DMS79 (cell line): ENCODE measurements at regions not wholly inside any gene's neighbourhood (a gene's known extent, or its start where the extent isn't known, plus 50 kb on each side); places are given as distances from the start of the nearest gene placed in this dataset.
"Not testable (repeated sequence)": the region's sequence is repeated elsewhere in the genome, so short reads cannot be mapped to it uniquely, and the experiment has no call there.

Experiments used
- DNase-seq: peaks from one replicate; lab custom pipeline; 2025; lab: John Stamatoyannopoulos, UW

DNA sequence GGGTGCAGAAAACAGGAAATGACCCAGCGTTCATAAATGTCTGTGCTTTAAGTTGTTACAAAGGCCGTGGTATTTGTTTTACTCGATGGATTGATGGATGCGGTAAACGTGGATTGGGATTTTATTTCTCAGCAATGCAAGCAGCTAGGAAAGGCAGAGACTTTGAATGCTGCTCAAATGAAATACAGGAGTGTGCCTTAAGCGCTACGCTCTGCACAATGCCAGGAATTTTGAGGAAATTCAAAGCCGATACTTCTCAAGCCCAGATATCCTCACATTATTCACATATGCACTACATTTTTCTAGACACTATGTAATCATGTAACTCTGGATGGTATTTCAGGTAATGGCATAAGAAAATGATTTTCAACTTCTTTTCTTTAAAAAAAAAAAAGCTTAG, 514.3 kb upstream of the ADARB2 start:
- DNase-seq: no peak

DNA sequence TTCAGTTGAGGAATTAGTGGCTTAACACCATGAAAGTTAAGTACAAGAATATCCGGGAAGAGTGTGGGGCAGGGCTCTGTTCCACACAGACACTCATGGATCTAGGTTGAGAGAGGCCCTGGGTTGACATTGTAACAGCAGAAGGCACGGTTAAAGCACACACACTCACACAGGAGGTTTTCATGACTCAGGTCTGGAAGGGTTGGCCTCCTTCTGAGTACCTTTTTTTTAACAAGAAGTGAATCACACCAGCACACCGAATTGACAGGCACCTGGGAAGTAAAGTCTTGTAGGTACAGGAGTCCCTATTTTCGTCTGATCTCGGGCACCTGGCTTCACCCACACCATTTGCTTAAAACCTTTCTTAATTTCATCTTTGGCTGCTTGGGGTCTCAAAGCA, 509.4 kb upstream of the ADARB2 start:
- DNase-seq: no peak

DNA sequence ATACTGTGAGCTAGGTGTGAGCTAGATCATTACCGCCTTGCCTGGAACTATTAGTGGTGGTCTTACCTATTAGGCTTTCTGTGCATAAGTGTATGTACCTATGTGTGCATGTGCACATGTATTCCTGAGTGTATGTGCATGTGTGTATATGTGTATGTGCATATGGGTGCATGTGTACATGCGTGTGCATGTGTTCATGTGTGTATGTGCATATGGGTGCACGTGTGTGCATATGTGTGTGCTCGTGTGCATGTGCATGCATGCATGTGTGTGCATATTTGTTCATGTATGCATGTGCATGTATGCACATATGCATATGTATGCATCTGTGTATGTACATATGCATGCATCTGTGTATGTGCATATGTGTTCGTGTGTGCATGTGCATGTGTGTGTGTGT, 508.3 kb upstream of the ADARB2 start:
- no peak for DNase-seq

DNA sequence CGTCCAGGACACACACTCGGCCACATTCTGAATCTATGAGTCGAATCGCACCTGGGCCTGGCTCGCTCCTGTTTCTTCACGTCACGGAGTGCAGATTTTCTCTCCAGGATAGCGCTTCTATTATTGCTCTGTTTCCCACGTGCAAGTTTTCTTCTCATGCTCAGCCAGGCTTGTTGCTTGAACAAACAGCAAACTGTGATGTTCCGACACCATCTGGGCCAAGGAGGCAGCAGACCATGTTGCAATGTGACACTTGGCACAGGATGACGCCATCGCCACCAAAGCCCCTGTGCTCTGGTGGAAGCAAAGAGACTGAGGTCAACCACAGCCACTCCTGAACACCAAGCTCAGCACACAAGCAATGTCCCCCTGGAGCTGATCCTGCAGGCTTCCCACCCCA, 507.1 kb upstream of the ADARB2 start:
- no peak for DNase-seq

DNA sequence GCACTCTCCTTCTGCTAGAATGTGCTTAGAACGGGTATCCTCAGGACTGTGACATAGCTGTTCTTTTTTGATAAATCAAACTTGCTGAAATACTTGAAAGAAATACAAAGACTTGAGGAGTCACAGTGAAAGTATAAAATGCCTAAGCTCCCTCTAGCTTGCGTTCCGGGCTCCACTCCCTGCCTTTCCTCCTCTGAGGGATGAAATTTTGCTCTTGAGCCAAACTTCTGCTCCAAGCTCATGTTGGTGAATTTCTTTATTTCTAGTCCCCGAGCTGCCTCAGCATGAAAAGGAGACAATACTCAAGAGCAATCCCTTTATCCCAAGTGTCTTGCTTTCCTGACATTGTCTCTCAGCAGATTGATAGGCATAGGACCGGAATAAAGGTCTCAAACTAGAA, 499.6 kb upstream of the ADARB2 start:
- no peak for DNase-seq

DNA sequence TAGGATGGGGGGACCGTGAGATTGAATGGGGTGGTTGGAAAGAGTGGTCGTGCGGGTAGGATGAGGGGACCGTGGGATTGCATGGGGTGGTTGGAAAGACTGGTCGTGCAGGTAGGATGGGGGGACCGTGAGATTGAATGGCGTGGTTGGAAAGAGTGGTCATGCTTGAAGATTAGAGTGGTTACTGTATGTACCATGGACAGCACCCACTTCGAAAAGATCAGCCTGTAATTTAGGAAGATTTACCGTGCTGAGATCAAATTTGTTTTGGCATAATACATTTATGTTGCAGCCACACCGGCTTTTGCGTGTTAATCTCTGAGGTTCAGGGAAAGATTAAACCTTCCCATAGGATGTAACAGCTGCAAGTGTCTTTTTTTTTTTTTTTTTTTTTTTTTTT, 495.2 kb upstream of the ADARB2 start:
- no peak for DNase-seq

DNA sequence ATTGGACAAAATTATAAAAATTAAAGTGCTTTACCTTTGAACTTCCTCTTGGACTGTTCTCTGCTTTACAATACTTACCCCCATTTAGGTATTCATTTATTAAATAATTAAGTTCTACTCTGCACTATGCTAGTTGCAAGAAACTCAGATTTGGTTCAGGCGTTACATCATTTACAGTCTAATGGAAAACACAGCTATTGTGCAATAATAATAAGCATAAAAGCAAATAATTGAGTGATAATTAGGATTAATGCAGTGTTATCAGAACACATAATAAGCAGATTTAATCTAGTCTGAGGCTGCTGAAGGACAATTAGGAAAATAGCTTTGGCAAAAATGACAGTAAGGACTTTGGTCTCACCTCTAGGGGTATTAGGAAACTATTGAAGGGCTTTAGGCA, 493.2 kb upstream of the ADARB2 start:
- no peak for DNase-seq

DNA sequence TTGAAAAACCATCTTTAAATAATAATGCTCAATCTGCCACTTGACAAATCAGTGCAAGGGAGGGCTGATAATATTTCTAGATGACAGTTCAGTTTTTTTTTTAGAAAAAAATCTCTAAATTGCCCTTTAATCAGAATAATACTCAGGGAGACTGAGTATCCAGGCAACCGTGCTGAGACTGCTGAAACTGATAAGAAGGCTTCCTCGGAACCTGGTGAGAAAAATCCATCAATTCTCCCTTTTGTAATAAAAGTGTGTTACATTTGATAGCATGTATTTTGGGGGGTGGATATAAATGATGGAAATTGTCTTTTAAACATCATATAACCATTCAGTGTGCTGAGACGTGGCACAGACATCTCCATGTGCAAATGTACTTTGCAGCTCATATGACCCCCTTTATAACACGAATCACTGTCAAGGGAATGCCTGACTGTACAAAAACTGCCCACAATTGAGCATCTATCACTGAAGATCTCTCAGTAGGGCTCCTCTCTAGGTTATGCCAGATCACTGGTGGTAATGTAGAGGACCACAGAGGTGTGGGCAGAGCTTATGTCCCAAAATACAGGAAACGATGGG, 491.1 kb upstream of the ADARB2 start:
- no peak for DNase-seq

DNA sequence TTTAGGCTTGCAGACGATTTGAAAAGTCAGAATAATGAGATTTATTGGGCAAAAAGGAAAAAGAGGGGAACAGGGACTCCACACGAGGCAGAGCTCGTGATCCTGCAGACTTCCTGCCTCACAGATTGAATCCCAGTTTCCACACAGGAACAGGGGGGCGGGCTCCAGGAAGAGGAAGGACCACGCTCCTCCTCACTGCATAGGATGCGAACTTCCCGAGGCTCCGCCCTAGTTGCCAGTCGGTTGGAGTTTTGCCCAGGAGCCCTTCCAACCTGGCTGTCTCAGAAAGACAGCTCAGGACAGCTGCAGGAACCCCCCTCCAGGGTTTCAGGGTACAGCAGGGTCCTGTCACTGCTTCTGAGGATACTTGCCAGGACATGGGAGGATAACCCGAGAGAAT, 488.3 kb upstream of the ADARB2 start:
- DNase-seq: no peak

DNA sequence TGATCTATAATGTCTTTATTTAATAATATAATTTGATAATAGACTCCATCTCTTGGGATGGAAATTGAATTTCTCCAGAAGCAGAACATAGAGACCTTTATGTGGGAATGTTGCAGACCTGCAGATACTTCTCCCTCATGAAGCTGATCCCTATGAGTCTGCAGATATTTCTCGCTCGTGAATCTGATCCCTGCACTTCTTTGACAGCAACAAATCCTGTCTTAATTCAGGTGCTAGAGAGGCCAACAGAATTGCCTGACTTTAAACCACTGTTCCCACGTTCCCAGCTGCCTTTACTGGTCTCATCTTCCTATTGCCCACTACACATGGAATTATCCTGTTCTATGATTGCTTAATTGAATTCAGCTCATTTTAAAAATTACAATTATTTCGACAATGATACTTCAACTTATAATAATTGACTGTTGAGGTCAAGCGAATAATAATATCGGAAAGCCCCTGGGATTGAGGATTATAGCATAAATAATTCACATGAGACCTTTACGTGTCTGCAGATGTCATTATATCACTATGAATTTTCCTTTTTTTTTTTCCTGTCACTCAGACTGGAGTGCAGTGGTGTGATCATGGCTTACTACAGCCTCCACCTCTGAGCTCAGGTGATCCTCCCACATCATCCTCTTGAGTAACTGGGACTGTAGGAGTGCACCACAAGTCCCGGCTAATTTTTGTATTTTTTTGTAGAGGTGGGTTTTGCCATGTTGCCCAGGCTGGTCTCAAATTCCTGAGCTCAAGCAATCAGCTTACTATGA, 486.4 kb upstream of the ADARB2 start:
- no peak for DNase-seq

DNA sequence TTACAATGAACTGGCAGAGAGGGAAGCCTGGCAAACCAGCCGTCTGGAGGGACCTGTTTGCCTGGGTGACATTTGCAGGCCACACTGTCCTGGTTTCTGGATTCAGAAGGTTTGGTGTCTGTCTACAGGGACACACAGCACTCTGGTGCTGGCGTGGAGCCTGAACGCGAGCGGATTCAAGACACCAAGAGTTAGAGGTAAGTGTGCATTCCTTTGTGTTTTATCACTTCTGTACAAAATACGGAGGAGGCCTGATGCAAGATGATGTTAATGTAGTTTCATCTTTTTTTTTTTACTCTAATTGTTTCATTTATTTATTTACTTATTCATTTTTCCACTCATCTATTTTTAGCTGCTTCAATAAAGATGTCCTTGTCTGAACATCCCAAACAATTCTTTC, 485.3 kb upstream of the ADARB2 start:
- no peak for DNase-seq

DNA sequence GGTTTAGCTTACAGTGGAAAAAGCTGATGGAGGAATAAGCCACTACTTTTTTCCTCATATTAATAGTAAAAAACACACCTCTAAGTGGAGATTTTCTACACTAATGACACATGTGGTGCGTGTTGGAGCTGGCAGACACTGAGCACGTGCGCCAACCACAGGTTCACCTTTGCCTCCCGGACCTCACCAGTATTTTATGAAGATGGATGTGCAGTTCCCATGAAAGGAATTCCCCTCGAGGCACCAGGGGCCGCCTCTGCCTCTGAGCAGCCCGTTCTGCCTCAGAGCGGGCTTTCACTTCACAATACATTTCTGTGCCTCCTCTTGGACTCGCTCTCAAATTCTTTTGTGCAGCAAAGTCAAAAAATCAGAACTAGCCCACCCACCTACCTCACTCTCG, 477.5 kb upstream of the ADARB2 start:
- no peak for DNase-seq

DNA sequence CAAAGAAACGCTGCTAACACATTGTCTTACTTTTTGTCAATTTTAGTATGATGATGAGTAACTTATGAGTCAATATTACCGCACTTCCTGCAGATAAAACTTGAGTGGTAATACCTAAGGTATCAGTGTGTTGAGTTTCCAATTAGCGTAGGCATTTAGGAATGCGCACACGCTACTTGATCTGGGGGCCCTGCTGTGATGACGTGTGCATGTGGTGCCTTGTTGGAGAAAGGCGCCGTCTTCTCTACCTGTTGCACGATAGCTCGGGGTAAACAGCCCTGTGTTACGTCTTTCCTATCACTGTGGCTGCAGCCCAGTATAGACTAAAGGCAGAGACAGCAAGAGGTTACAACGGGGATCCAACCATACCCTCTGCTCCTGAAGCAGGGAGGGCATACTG, 476.8 kb upstream of the ADARB2 start:
- DNase-seq: no peak

DNA sequence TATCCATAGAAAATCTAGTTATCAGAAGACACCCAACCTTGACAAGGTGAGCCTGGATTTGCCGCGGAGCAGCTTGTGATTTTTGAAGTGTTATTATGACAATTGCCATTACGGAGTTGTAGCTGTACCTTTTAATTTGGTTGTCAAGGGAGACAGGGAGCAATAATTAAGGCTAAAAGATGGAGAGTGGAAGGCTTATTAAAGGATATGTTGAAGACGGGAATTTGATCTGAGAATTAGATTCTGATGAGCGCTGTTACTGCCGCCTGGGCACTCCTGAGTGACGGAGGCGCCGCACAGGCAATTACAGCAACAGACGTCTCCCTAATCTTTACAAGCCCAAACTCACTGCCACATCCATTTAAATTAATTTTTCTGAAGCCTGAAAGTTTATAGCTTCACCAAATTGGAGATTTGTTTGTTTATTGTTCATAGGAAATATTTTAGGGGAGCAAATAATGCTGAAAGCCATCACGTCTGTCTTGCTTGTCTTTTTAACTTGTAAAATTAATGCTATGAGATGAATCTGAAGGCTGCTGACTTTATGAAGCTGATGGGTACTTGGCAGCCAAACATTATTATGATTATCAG, 475.0 kb upstream of the ADARB2 start:
- no peak for DNase-seq

DNA sequence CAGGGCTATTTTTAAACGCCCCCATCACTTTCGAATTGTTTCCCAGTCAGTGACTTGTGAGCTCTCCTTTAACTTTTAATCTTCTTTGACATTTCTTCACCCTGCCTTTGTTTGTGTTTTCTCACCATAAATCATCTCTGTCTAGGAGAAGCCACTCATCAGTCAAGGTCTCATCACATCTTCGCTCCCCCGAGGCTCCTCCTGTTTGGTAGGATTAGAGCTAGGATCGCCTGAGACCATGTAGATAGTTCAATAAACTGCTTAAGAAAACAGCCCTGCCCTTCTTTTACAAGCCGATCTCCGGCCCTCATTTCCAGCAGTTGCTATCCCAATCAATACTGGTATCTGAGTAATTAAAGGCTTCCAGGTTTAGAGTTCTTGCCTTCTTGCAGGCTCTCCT, 472.8 kb upstream of the ADARB2 start:
- DNase-seq: no peak

DNA sequence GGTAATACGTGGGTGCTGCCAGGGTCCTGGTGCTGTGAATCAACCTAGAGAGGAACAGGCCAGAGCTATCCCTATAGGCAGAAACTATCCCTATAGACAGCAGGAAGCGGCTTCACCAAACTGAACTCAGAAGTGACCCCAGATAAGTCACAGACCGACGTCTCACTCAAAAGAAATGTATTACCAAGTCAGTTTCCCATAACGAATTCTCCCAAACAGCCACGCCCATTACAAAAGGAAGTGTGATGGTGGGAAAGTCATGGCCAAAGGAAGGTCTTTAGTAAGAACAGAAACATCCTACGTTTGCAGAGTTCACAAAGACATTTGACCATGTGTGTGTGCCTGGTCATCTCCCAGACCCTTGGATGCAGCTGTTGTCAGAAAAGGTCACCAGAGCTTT, 470.8 kb upstream of the ADARB2 start:
- DNase-seq: no peak

DNA sequence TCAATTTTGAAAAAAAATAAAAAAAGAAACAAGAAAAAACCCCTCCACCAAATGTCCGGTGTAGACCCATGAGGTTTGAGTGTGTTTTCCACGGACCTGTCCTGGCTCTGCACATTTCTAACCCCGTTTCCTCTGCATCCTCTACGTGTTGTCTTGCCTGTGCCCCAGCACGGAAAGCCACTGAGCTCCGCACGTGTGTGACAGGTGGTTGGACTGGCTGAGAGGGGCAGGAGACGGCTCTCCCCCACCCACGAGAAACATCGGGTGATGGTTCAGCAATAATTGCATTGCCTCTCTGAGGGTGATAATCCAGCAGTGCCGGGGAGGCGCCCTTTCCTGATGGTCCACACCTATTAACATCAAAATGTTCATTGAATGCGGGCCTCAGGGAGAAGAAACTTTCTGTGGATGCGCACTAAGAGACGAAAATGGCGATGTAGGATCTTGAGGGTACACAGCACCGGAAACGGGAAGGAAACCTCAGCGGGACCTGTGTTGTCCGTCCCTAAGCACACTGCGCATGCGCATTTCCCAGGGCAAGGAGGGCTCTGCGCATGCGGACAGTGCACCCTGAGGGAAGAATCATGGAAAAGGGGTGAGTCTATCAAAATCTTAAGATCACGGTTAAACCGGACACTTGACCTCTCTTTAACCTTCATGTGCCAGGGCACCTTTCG, 470.1 kb upstream of the ADARB2 start:
- no peak for DNase-seq

DNA sequence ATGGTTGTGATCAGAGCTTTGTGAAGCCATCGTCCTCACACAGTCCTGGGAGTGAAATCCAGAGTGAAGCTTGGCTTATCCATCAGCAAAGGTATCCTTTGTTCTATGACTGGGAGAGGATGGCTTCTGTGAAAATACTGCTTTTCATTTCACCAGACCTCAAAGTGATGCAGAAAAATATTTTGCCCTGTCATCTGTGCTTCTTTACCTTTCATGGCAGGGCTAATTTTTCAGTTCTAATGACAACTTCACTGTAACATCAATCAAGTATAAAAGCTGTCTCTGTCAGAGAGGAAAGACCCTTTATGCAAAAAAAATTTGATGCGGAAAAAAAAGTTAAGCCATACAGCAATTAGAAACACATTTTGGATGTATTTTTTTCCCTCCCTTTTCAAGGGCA, 468.1 kb upstream of the ADARB2 start:
- DNase-seq: no peak

DNA sequence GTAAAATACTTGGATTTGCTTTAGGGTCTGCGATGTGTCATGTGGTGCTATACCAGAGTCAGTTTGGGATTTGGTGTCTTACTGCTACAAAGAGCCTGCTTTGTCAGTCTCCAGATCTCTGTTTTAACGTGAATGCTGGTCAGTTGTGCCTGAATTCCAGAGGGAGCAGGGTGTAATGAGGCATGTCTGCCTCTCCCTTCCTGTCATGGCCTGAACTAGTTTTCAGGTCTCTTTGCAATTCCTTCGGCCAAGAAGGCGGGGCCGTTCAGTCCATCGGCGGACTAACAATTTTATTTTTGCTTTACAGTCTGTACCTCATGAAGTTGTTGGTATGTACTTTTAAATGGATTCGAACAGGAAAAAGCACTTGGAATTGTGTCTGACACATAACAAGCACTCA, 465.1 kb upstream of the ADARB2 start:
- no peak for DNase-seq

DNA sequence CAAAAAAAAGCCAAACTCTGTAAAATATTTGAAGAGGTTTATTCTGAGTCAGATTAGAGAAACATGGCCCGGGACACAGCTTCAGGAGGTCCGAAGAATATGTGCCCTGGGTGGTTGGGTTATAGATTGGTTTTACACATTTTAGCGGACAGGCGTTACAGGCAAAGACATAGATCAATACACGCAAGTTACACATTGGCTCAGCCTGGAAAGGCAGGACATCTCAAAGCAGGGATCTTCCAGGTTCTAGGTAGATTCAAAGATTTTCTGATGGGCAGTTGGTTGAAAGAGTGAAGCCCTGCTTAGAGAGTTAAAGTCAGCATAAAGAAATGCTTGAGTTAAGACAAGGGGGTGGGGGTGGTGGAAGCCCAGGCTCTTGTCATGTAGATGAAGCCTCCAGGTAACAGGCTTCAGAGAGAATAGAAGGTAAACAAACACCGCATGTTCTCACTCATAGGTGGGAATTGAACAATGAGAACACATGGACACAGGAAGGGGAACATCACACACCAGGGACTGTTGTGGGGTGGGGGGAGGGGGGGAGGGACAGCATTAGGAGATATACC, 464.3 kb upstream of the ADARB2 start:
- DNase-seq: no peak

DNA sequence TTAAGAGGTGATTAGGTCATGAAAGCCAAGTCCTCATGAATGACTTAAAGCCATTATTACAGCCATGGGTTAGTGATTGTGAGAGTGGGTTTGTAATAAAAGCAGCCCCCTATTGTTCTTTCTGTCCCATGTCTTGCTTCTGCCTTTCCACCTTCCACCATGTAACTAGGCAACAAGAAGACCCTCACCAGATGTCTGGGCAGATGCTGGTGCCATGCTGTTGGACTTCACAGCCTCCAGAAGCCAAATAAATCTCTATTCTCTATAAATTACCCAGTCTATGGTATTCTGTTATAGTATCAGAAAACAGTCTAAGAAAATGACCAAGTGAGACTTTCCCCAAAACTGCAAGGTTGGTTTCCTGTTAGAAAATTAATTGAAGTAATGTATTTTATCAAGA, 460.3 kb upstream of the ADARB2 start:
- no peak for DNase-seq

DNA sequence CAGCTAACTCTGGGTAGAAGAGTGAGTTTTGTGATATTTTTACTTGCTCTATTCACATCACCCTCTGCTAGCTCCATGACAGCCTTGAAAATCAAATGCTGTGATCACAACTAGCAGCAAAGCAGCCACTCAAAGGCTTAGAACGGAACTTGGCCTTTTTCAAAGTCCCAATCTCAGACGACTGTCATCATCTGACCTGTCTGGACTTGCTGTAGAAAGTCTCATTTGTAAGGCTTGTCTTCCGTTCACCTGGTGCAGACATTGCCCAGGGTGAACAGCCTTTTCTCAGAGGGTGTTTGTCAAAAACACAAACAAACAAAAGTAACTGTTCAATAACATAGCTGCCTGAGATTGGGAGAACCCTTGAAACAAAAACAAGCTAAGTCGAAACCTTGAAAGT, 458.9 kb upstream of the ADARB2 start:
- no peak for DNase-seq

DNA sequence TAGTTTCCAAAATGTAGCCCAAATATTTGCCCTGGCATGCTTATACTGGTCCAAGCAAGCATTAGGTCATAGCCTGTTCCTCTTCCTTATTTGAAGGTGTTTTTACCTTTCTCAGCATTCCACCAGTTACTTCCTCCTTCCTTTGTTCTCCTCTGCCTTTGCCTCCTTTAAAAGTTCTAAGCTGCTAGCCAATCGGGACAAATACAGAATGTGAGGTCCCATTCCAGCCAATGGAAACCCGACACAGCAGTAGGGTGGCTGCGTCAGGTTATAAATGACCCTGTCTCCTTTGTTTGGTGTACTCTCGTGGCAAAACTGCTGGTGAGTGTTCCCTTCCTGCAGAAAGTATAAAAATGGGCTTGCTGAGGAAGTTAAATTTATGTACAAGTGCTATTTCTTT, 452.0 kb upstream of the ADARB2 start:
- DNase-seq: not testable (repeated sequence)
